Left lung (tissue), 4 donors: ENCODE measurements at regions not wholly inside any gene's neighbourhood (a gene's known extent, or its start where the extent isn't known, plus 50 kb on each side); places are given as distances from the start of the nearest gene placed in this dataset.
A peak's percentile ranks its signal among the peaks of the same experiment; 100 is the strongest.
"Not testable (repeated sequence)": the region's sequence is repeated elsewhere in the genome, so short reads cannot be mapped to it uniquely, and the experiment has no call there.

Experiments
- ATAC-seq: fragments of 200-7000 bp; cut with Tn5 transposase; one replicate; pipeline ENCODE4 v1.9.1; 2020; ENCODE audit warnings: moderate library complexity
- DNase-seq, 4 donors: peaks; one replicate each; pipeline ENCODE4 v3.0.0-alpha.2; 2013 to 2020
- H3K27ac ChIP-seq, 2 donors: fragments of 200-600 bp; sonication (generic) in 1 of 2; one replicate each; pipeline versions ENCODE4 v1.5.0 to v1.8.0; 2020 to 2021
- H3K27me3 ChIP-seq, 2 donors: fragments of 200-600 bp; sonication (generic) in 1 of 2; one replicate each; pipeline versions ENCODE4 v1.5.0 to v1.8.0; 2020 to 2021
- H3K36me3 ChIP-seq, 2 donors: fragments of 200-600 bp; sonication (generic) in 1 of 2; one replicate each; pipeline versions ENCODE4 v1.5.0 to v1.8.0; 2020 to 2021
- H3K4me1 ChIP-seq, 2 donors: fragments of 200-600 bp; one replicate each; pipeline ENCODE4 v1.8.0; 2021
- H3K4me3 ChIP-seq, 2 donors: fragments of 200-600 bp; sonication (generic) in 1 of 2; one replicate each; pipeline versions ENCODE4 v1.5.0 to v1.8.0; 2020 to 2021; ENCODE audit warnings: mild to moderate bottlenecking in 1 of 2
- H3K9me3 ChIP-seq, 2 donors: fragments of 200-600 bp; sonication (generic) in 1 of 2; one replicate each; pipeline versions ENCODE4 v1.5.0 to v1.8.0; 2020 to 2021
- CTCF ChIP-seq, 2 donors: fragments of 200-600 bp; sonication (generic) in 1 of 2; IDR thresholded peaks; one replicate each; pipeline versions ENCODE4 v1.5.0 to v1.8.0; 2021; ENCODE audit warnings: antibody characterized with exemption in 2 of 2
- intact Hi-C, 2 donors: fragments of 100-400 bp; cut with DNase I; formaldehyde crosslinking; loops; one replicate each; pipeline versions ENCODE4 v1.11.2 to v1.14.2; 2022
- donor health status: DM: no; HTN: yes; CAD: no.
- donor health status: DM: no; HTN: no; CAD: no.

- H3K4me1 ChIP-seq, H3K9me3 ChIP-seq, H3K4me3 ChIP-seq, H3K27ac ChIP-seq, H3K36me3 ChIP-seq, ATAC-seq, H3K27me3 ChIP-seq, intact Hi-C loops: not testable (repeated sequence)
- DNase-seq: peak in 2 of 4 donors; percentile 46 to 53
Measured at GRCh38 chr7:32816409-32816948, 75.1 kb downstream of the KBTBD2 start.

GRCh38 chr7:32814779-32815178 lies 76.8 kb downstream of the KBTBD2 start:
- H3K4me1 ChIP-seq, ATAC-seq, intact Hi-C loops, H3K4me3 ChIP-seq, DNase-seq, H3K27me3 ChIP-seq, H3K36me3 ChIP-seq, H3K27ac ChIP-seq, H3K9me3 ChIP-seq: not testable (repeated sequence)

GRCh38 chr7:32809871-32810270 lies 81.7 kb downstream of the KBTBD2 start:
- Histone ChIP-seq H3K36me3 (no peaks in the 10 kb centered on the region), H3K27ac (no peak overlapping the region), H3K4me3 (no peak overlapping the region), H3K4me1 (no peaks in the 10 kb centered on the region), H3K27me3 (no peaks in the 10 kb centered on the region), H3K9me3 (no peaks in the 10 kb centered on the region)
- no peak for TF ChIP-seq CTCF (IDR thresholded peaks at IDR 0.05)
- DNase-seq (no peak), ATAC-seq (no peak)
- intact Hi-C loops: no loop called here

GRCh38 chr7:32809347-32809746 lies 82.2 kb downstream of the KBTBD2 start:
- ATAC-seq: no peak
- intact Hi-C loops: no loop called here
- no peak for DNase-seq
- no peak for TF ChIP-seq CTCF (IDR thresholded peaks at IDR 0.05)
- Histone ChIP-seq H3K27ac (no peak overlapping the region), H3K36me3 (no peaks in the 10 kb centered on the region), H3K4me1 (no peaks in the 10 kb centered on the region), H3K9me3 (no peaks in the 10 kb centered on the region), H3K4me3 (no peak overlapping the region), H3K27me3 (no peaks in the 10 kb centered on the region)

GRCh38 chr7:32803406-32804141 lies 88.0 kb downstream of the KBTBD2 start:
- TF ChIP-seq CTCF (IDR thresholded peaks at IDR 0.05): no peak
- Histone ChIP-seq H3K27ac (no peak overlapping the region), H3K27me3 (no peaks in the 10 kb centered on the region), H3K4me3 (no peak overlapping the region), H3K9me3 (peaks cover 0 to 10% of the 10 kb centered on the region in 2 donors), H3K36me3 (no peaks in the 10 kb centered on the region), H3K4me1 (peaks cover 0 to 5% of the 10 kb centered on the region in 2 donors)
- DNase-seq (no peak), ATAC-seq (no peak)
- intact Hi-C loops: no loop called here

GRCh38 chr7:32802305-32802910 lies 89.2 kb downstream of the KBTBD2 start:
- H3K9me3 ChIP-seq: peaks cover 0 to 10% of the 10 kb centered on the region in 2 donors
- no peak for ATAC-seq
- intact Hi-C loops: no loop called here
- no peaks in the 10 kb centered on the region for H3K36me3 ChIP-seq
- no peaks in the 10 kb centered on the region for H3K27me3 ChIP-seq
- H3K4me1 ChIP-seq: peaks cover 0 to 5% of the 10 kb centered on the region in 2 donors
- no peak for TF ChIP-seq CTCF (IDR thresholded peaks at IDR 0.05)
- no peak overlapping the region for H3K4me3 ChIP-seq
- no peak for DNase-seq
- H3K27ac ChIP-seq: no peak overlapping the region

- H3K27ac ChIP-seq, intact Hi-C loops, H3K27me3 ChIP-seq, H3K4me1 ChIP-seq, H3K9me3 ChIP-seq, H3K36me3 ChIP-seq, DNase-seq, ATAC-seq, H3K4me3 ChIP-seq: not testable (repeated sequence)
Measured at GRCh38 chr7:32793053-32793452, 98.5 kb downstream of the KBTBD2 start.

GRCh38 chr7:32790766-32791430 lies 100.7 kb downstream of the KBTBD2 start:
- peak; percentile 58 for ATAC-seq
- H3K27ac ChIP-seq, H3K9me3 ChIP-seq, H3K4me1 ChIP-seq, DNase-seq, H3K27me3 ChIP-seq, H3K4me3 ChIP-seq, intact Hi-C loops, H3K36me3 ChIP-seq: not testable (repeated sequence)

- peak in 2 of 4 donors; percentile 23 to 39 for DNase-seq
- H3K4me3 ChIP-seq, H3K4me1 ChIP-seq, H3K27ac ChIP-seq, intact Hi-C loops, H3K9me3 ChIP-seq, ATAC-seq, H3K27me3 ChIP-seq, H3K36me3 ChIP-seq: not testable (repeated sequence)
Measured at GRCh38 chr7:32789266-32789665, 102.3 kb downstream of the KBTBD2 start.
